ENCODE measurements at regions not wholly inside any gene's neighbourhood (a gene's known extent, or its start where the extent isn't known, plus 50 kb on each side); places are given as distances from the start of the nearest gene placed in this dataset.

DNA sequence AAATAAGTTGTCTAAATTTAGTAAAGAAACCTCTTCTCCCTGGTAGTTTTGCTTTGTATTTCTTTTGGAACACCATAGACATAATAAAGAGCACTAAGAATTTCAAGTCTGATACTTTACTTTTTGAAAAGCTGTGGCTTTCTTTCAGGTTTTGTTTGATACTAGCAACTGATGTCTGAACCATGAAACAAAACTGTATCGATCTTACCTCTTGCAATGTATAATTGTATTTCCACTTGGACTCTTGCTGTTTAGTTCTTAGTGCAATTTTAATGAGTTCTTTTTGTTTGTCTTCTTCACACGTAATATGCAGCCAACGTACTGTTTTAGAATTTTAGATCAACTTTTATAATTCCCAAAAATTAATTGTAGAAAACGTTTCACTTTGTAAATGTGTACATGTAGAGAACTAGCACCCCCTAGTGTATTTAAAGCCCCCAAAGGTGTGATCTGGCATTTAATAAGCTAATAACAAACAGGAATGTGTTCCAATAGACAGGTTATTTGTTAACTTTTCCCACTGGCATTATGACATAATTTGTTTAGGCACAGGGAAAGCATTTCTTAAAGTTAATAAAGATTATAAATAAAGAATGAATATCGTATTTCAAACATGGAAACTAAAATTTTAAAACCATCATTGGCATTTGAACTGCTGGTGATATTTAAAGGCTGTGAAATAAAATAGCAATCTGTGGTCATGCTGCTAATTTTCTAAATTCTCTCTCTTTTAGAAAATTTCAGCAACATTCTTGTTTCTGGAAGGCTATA is 289.1 kb upstream of the DNAJC19 start:
- TF ChIP-seq POLR2A (IDR thresholded peaks at IDR 0.05; ENCODE audit: low read length) (no peak), GATA1 (IDR thresholded peaks at IDR 0.05; ENCODE audit: low read depth, low read length) (no peak)
